SK-N-SH treated with all-trans-retinoic acid at 6 μM for 48 hours (cell line): ENCODE measurements at regions not wholly inside any gene's neighbourhood (a gene's known extent, or its start where the extent isn't known, plus 50 kb on each side); places are given as distances from the start of the nearest gene placed in this dataset.

Experiments used
- ATAC-seq: fragments of 200-7000 bp; cut with Tn5 transposase; 3 replicates; pipeline ENCODE4 v1.9.1; 2020; ENCODE audit warnings: mild to moderate bottlenecking, moderate library complexity
- ARNTL ChIP-seq: fragments of 450-650 bp; formaldehyde crosslinking; IDR thresholded peaks from 2 replicates; pipeline ENCODE4 v1.5.0; 2020; ENCODE audit warnings: low read depth, mild to moderate bottlenecking, moderate library complexity, borderline replicate concordance
- BACH2 ChIP-seq: fragments of 250-450 bp; sonication (Bioruptor Pico); IDR thresholded peaks from 2 replicates; pipeline ENCODE4 v1.9.0; 2021; ENCODE audit warnings: mild to moderate bottlenecking, borderline replicate concordance
- CREB5 ChIP-seq: fragments of 250-450 bp; sonication (Bioruptor Pico); IDR thresholded peaks from 2 replicates; pipeline ENCODE4 v1.5.1; 2020; ENCODE audit warnings: low read depth, mild to moderate bottlenecking, moderate library complexity
- CSDC2 ChIP-seq: fragments of 250-450 bp; sonication (Bioruptor Pico); IDR thresholded peaks from 2 replicates; pipeline ENCODE4 v1.5.0; 2020; ENCODE audit warnings: mild to moderate bottlenecking, moderate library complexity
- CSRNP3 ChIP-seq: fragments of 250-450 bp; sonication (Bioruptor Pico); IDR thresholded peaks from 2 replicates; pipeline ENCODE4 v1.5.1; 2021; ENCODE audit warnings: mild to moderate bottlenecking, moderate library complexity
- ESRRG ChIP-seq: fragments of 250-450 bp; sonication (Bioruptor Pico); IDR thresholded peaks from 2 replicates; pipeline ENCODE4 v1.6.1; 2021; ENCODE audit warnings: mild to moderate bottlenecking
- GLIS3 ChIP-seq: fragments of 250-450 bp; sonication (Bioruptor Pico); IDR thresholded peaks from 2 replicates; pipeline ENCODE4 v1.5.0; 2020; ENCODE audit warnings: mild to moderate bottlenecking, moderate library complexity
- OSR1 ChIP-seq: fragments of 250-450 bp; sonication (Bioruptor Pico); IDR thresholded peaks from 2 replicates; pipeline ENCODE4 v1.8.0; 2022; ENCODE audit warnings: moderate library complexity, mild to moderate bottlenecking, inconsistent platforms
- PATZ1 ChIP-seq: fragments of 250-450 bp; sonication (Bioruptor Pico); IDR thresholded peaks from 2 replicates; pipeline ENCODE4 v1.8.0; 2020; ENCODE audit warnings: mild to moderate bottlenecking, moderate library complexity, borderline replicate concordance
- POU6F1 ChIP-seq: fragments of 250-450 bp; sonication (Bioruptor Pico); IDR thresholded peaks from 2 replicates; pipeline ENCODE4 v1.8.0; 2021; ENCODE audit warnings: low read depth, mild to moderate bottlenecking, moderate library complexity, borderline replicate concordance
- PPARA ChIP-seq: fragments of 250-450 bp; sonication (Bioruptor Pico); IDR thresholded peaks from 2 replicates; pipeline ENCODE4 v1.5.0; 2020; ENCODE audit warnings: mild to moderate bottlenecking, borderline replicate concordance
- RARB ChIP-seq: fragments of 250-450 bp; sonication (Bioruptor Pico); IDR thresholded peaks from 2 replicates; pipeline ENCODE4 v1.8.0; 2021; ENCODE audit warnings: mild to moderate bottlenecking, moderate library complexity
- SNAI2 ChIP-seq: fragments of 250-450 bp; sonication (Bioruptor Pico); IDR thresholded peaks from 2 replicates; pipeline ENCODE4 v1.5.0; 2020; ENCODE audit warnings: mild to moderate bottlenecking, moderate library complexity
- TCF4 ChIP-seq: fragments of 250-450 bp; sonication (Bioruptor Pico); IDR thresholded peaks from 2 replicates; pipeline ENCODE4 v1.8.0; 2021; ENCODE audit warnings: mild to moderate bottlenecking, moderate library complexity, borderline replicate concordance
- TOX ChIP-seq: fragments of 250-450 bp; sonication (Bioruptor Pico); IDR thresholded peaks from 2 replicates; pipeline ENCODE4 v1.8.0; 2021; ENCODE audit warnings: mild to moderate bottlenecking, moderate library complexity, borderline replicate concordance
- TSHZ2 ChIP-seq: fragments of 250-450 bp; sonication (Bioruptor Pico); IDR thresholded peaks from 2 replicates; pipeline ENCODE4 v1.5.0; 2020; ENCODE audit warnings: mild to moderate bottlenecking, moderate library complexity
- ZC3H10 ChIP-seq: fragments of 250-450 bp; sonication (Bioruptor Pico); IDR thresholded peaks from 2 replicates; pipeline ENCODE4 v1.5.1; 2021; ENCODE audit warnings: mild to moderate bottlenecking, moderate library complexity
- ZFP3 ChIP-seq: fragments of 250-450 bp; sonication (Bioruptor Pico); IDR thresholded peaks from 2 replicates; pipeline ENCODE4 v1.5.0; 2020; ENCODE audit warnings: mild to moderate bottlenecking, moderate library complexity
- ZFP30 ChIP-seq: fragments of 450-650 bp; formaldehyde crosslinking; IDR thresholded peaks from 2 replicates; pipeline ENCODE4 v1.5.0; 2022; ENCODE audit warnings: mild to moderate bottlenecking, moderate library complexity
- ZNF565 ChIP-seq: fragments of 450-650 bp; formaldehyde crosslinking; conservative IDR thresholded peaks from 2 replicates; pipeline ENCODE4 v1.5.0; 2020; ENCODE audit warnings: low read depth, mild to moderate bottlenecking, moderate library complexity
- ZNF70 ChIP-seq: fragments of 450-650 bp; formaldehyde crosslinking; IDR thresholded peaks from 2 replicates; pipeline ENCODE4 v1.5.0; 2020; ENCODE audit warnings: mild to moderate bottlenecking, moderate library complexity
- ZNF8 ChIP-seq: fragments of 450-650 bp; formaldehyde crosslinking; IDR thresholded peaks from 2 replicates; pipeline ENCODE4 v1.5.0; 2020; ENCODE audit warnings: mild to moderate bottlenecking, moderate library complexity

GRCh38 chr14:97634751-97635150 is 837.6 kb downstream of the VRK1 start:
- TF ChIP-seq TSHZ2 (CRISPR knock-in tag) (no peak), OSR1 (no peak), ZC3H10 (CRISPR knock-in tag) (no peak), POU6F1 (CRISPR knock-in tag) (no peak), GLIS3 (CRISPR knock-in tag) (no peak), PATZ1 (CRISPR knock-in tag) (no peak), CREB5 (no peak), ESRRG (no peak), SNAI2 (CRISPR knock-in tag) (no peak), CSRNP3 (CRISPR knock-in tag) (no peak), PPARA (no peak), ZFP30 (CRISPR knock-in tag) (no peak), ZNF565 (CRISPR knock-in tag) (no peak), ZNF8 (CRISPR knock-in tag) (no peak), ZNF70 (CRISPR knock-in tag) (no peak), RARB (CRISPR knock-in tag) (no peak), TOX (CRISPR knock-in tag) (no peak), BACH2 (no peak)
- ATAC-seq: no peak

GRCh38 chr14:97638864-97639263 is 841.7 kb downstream of the VRK1 start:
- TF ChIP-seq ZFP30 (CRISPR knock-in tag): no peak
- no peak for TF ChIP-seq TCF4 (CRISPR knock-in tag)
- no peak for TF ChIP-seq TOX (CRISPR knock-in tag)
- TF ChIP-seq BACH2: no peak
- no peak for TF ChIP-seq POU6F1 (CRISPR knock-in tag)
- no peak for TF ChIP-seq CSDC2
- no peak for ATAC-seq

GRCh38 chr14:97640031-97640430 is 842.8 kb downstream of the VRK1 start:
- TF ChIP-seq POU6F1 (CRISPR knock-in tag) (no peak), CSRNP3 (CRISPR knock-in tag) (no peak), PPARA (no peak), ZFP3 (CRISPR knock-in tag) (no peak), ZFP30 (CRISPR knock-in tag) (no peak), CREB5 (no peak), RARB (CRISPR knock-in tag) (no peak), ZNF70 (CRISPR knock-in tag) (no peak), BACH2 (no peak), GLIS3 (CRISPR knock-in tag) (no peak), ARNTL (no peak), OSR1 (no peak)
- no peak for ATAC-seq
